GM12878 (cell line): ENCODE measurements at regions not wholly inside any gene's neighbourhood (a gene's known extent, or its start where the extent isn't known, plus 50 kb on each side); places are given as distances from the start of the nearest gene placed in this dataset.

Experiments used
- ATAC-seq: fragments of 200-7000 bp; cut with Tn5 transposase; 3 replicates; pipeline ENCODE4 v1.9.1; 2020; ENCODE audit warnings: mild to moderate bottlenecking, moderate library complexity
- BruUV-seq: library from RNA; stranded (reverse); fragments of 400-500 nt; replicated peaks from 2 replicates; lab custom pipeline; 2021; lab: Mats Ljungman, UMichigan
- CTCF ChIA-PET: fragments of 300-600 bp; sonication (Branson Sonifier 250); formaldehyde crosslinking; extraction: SDS; loops from one replicate; lab custom pipeline; 2021; ENCODE audit warnings: inconsistent platforms; lab: Yijun Ruan, JAX
- POLR2A ChIA-PET: fragments of 350-600 bp; formaldehyde crosslinking; extraction: SDS; loops from one replicate; lab custom pipeline; 2021; ENCODE audit warnings: inconsistent platforms; lab: Charles Lee
- RAD21 ChIA-PET: fragments of 300-600 bp; sonication (Branson Sonifier 250); formaldehyde crosslinking; loops from one replicate; lab custom pipeline; 2023; ENCODE audit warnings: antibody characterized with exemption; ENCODE audit not compliant: unreplicated experiment; lab: Charles Lee
- SMC1A ChIA-PET: fragments of 300-600 bp; sonication (Branson Sonifier 250); formaldehyde crosslinking; loops from one replicate; lab custom pipeline; 2023; ENCODE audit not compliant: unreplicated experiment, uncharacterized antibody; lab: Charles Lee
- DNase-seq: peaks from one replicate; pipeline ENCODE4 v3.0.0-alpha.2; 2011; ENCODE audit warnings: low read depth, low spot score
- FAIRE-seq: peaks from 3 replicates; lab custom pipeline; 2011; peaks lifted over from hg19 to GRCh38; lab: Jason Lieb, UNC
- H2AFZ ChIP-seq: 2 replicates; pipeline ENCODE4 v1.6.0; 2011; ENCODE audit warnings: low read depth, low read length, control low read depth; ENCODE audit not compliant: control insufficient read depth
- H3K27ac ChIP-seq: 2 replicates; pipeline ENCODE4 v1.5.1; 2011; ENCODE audit warnings: control low read depth; ENCODE audit not compliant: control insufficient read depth, insufficient read depth
- H3K27me3 ChIP-seq, 2 experiments: replicated peaks in 1 of 2; 2 replicates each; pipeline versions ENCODE4 v1.6.0 to v1.6.1; 2011; ENCODE audit warnings: low read length in 1 of 2; ENCODE audit not compliant: control insufficient read depth in 2 of 2, insufficient read depth in 2 of 2
- H3K36me3 ChIP-seq, 2 experiments: 2 replicates each; pipeline ENCODE4 v1.5.1; 2011; ENCODE audit warnings: low read length in 1 of 2; ENCODE audit not compliant: control insufficient read depth in 2 of 2, insufficient read depth in 2 of 2
- H3K4me1 ChIP-seq: 2 replicates; pipeline ENCODE4 v1.6.1; 2011; ENCODE audit warnings: mild to moderate bottlenecking, low read length, moderate library complexity, mixed read lengths; ENCODE audit not compliant: control insufficient read depth, insufficient read depth
- H3K4me2 ChIP-seq: 2 replicates; pipeline ENCODE4 v1.6.0; 2011; ENCODE audit warnings: control low read depth; ENCODE audit not compliant: control insufficient read depth, insufficient read depth
- H3K4me3 ChIP-seq: fragments of 200-600 bp; sonication (generic); 2 replicates; pipeline ENCODE4 v1.5.1; 2016
- H3K79me2 ChIP-seq: 2 replicates; pipeline ENCODE4 v1.6.0; 2011; ENCODE audit warnings: low read length; ENCODE audit not compliant: control insufficient read depth, insufficient read depth
- H3K9ac ChIP-seq: 2 replicates; pipeline ENCODE4 v1.8.0; 2011; ENCODE audit warnings: low read length, control low read depth, mixed read lengths; ENCODE audit not compliant: control insufficient read depth, insufficient read depth
- H3K9me3 ChIP-seq: replicated peaks from 3 replicates; pipeline ENCODE4 v1.5.1; 2011; ENCODE audit warnings: mild to moderate bottlenecking, low read length; ENCODE audit not compliant: control insufficient read depth, insufficient read depth
- H4K20me1 ChIP-seq: 2 replicates; pipeline ENCODE4 v1.6.0; 2011; ENCODE audit not compliant: control insufficient read depth, insufficient read depth
- EZH2 ChIP-seq: IDR thresholded peaks from 2 replicates; pipeline ENCODE4 v1.6.1; 2012; ENCODE audit warnings: low read depth, mild to moderate bottlenecking, control low read depth, inconsistent platforms, low read length, borderline replicate concordance; ENCODE audit not compliant: control insufficient read depth
- KLF5 ChIP-seq: fragments of 450-650 bp; IDR thresholded peaks from 2 replicates; pipeline ENCODE4 v1.6.1; 2014; ENCODE audit warnings: mild to moderate bottlenecking; ENCODE audit not compliant: partially characterized antibody
- MEF2B ChIP-seq: fragments of 450-650 bp; IDR thresholded peaks from 2 replicates; pipeline ENCODE4 v1.6.1; 2018; ENCODE audit warnings: mild to moderate bottlenecking, moderate library complexity; ENCODE audit not compliant: partially characterized antibody, poor library complexity, severe bottlenecking
- NR2C1 ChIP-seq: fragments of 450-650 bp; IDR thresholded peaks from 2 replicates; pipeline ENCODE4 v1.6.1; 2017; ENCODE audit warnings: antibody characterized with exemption, mild to moderate bottlenecking, moderate library complexity
- TCF7 ChIP-seq: IDR thresholded peaks from 2 replicates; pipeline ENCODE4 v1.6.1; 2014; ENCODE audit warnings: antibody characterized with exemption, borderline replicate concordance
- whole genome bisulfite sequencing: methylation state at CpG from one replicate; pipeline ENCODE4 v1.1.6; 2016; ENCODE audit warnings: low lambda C conversion rate; ENCODE audit not compliant: insufficient replicate concordance, insufficient coverage; ENCODE audit errors: missing lambda C conversion rate; 5-methylcytosine and 5-hydroxymethylcytosine counted together
- in situ Hi-C: fragments of 300-500 bp; cut with MboI; formaldehyde crosslinking; loops from 9 replicates; pipeline ENCODE4 v1.14.3; 2018; ENCODE audit warnings: mixed read lengths
- intact Hi-C: fragments of 100-400 bp; cut with micrococcal nuclease; formaldehyde crosslinking; loops from one replicate; pipeline ENCODE4 v1.14.2; 2022; ENCODE audit not compliant: unreplicated experiment
- TF ChIP-seq, protein P1 (sequence below): fragments of 450-650 bp; IDR thresholded peaks from 2 replicates; pipeline ENCODE4 v1.6.1; 2017; ENCODE audit warnings: mild to moderate bottlenecking
- TF ChIP-seq, protein P2 (sequence below): IDR thresholded peaks from 2 replicates; pipeline ENCODE4 v1.6.1; 2012; ENCODE audit warnings: low read depth, low read length, improper control_type of control experiment
- TF ChIP-seq, protein P3 (sequence below): fragments of 450-650 bp; formaldehyde crosslinking; IDR thresholded peaks from 2 replicates; pipeline ENCODE4 v1.4.0; 2020; ENCODE audit warnings: mild to moderate bottlenecking, moderate library complexity
- TF ChIP-seq, protein P4 (sequence below): fragments of 450-650 bp; IDR thresholded peaks from 2 replicates; pipeline ENCODE4 v1.6.1; 2014; ENCODE audit warnings: mild to moderate bottlenecking

DNA sequence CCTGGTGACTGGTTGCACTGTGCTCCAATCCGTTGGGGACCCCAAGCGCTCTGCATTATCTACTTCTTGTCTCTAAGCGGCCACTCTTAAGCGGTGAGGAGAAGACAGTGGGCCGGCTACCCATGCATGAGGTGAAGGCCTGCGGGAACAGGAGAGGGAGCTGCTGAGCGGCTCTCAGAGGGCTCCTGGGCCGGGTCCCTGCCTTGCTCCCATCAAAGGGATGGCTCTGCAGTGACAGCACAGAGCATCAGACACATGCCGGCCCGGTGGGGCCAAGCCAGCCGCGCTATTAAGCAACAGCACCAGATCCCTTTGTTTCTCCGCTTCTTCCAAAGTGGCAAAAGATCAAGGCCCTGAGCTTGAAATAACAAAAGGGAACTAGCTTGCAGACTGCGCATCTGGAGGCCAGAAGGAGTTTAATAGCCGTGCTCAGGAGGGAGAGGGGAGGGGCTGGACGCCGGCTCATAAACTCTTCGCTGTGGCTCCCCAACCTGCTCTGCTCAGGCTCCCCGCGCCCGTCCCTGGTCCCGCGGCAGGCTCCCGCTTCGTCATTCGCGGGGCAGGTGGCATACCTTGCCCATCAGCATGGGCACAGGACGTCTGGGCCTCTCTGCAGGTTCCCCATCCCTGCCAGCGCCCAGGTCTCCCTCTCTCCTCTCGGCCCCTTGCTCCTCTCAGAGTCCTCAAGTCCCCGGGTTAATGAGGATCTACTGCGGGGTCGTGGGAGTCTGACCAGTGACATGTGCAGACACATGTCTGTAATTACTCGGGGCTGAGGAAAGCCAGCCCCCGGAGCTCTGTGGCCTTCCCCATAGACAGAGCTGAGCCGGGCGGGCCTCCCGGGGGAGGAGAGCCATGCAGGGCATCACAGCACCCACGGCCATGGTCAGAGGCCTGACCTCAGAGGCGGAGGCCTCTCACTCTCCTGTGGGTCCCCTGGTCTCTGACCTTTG lies 96.7 kb downstream of the ASB1 start:
- Histone ChIP-seq H3K4me2 (no peak overlapping the region), H3K27ac (no peak overlapping the region), H2AFZ (no peak overlapping the region), H3K4me3 (no peak overlapping the region), H4K20me1 (no peaks in the 10 kb centered on the region)
- no TSS peak for BruUV-seq
- ChIA-PET POLR2A (no interaction called here), SMC1A (no interaction called here), CTCF (no interaction called here)
- intact Hi-C loops = no loop called here
- TF ChIP-seq TCF7 (no peak), KLF5 (no peak), MEF2B (no peak), EZH2 (no peak), NR2C1 (no peak)
- TF ChIP-seq, protein P1, sequence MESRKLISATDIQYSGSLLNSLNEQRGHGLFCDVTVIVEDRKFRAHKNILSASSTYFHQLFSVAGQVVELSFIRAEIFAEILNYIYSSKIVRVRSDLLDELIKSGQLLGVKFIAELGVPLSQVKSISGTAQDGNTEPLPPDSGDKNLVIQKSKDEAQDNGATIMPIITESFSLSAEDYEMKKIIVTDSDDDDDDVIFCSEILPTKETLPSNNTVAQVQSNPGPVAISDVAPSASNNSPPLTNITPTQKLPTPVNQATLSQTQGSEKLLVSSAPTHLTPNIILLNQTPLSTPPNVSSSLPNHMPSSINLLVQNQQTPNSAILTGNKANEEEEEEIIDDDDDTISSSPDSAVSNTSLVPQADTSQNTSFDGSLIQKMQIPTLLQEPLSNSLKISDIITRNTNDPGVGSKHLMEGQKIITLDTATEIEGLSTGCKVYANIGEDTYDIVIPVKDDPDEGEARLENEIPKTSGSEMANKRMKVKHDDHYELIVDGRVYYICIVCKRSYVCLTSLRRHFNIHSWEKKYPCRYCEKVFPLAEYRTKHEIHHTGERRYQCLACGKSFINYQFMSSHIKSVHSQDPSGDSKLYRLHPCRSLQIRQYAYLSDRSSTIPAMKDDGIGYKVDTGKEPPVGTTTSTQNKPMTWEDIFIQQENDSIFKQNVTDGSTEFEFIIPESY = no peak
- TF ChIP-seq, protein P2, sequence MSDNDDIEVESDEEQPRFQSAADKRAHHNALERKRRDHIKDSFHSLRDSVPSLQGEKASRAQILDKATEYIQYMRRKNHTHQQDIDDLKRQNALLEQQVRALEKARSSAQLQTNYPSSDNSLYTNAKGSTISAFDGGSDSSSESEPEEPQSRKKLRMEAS = no peak
- TF ChIP-seq, protein P3, sequence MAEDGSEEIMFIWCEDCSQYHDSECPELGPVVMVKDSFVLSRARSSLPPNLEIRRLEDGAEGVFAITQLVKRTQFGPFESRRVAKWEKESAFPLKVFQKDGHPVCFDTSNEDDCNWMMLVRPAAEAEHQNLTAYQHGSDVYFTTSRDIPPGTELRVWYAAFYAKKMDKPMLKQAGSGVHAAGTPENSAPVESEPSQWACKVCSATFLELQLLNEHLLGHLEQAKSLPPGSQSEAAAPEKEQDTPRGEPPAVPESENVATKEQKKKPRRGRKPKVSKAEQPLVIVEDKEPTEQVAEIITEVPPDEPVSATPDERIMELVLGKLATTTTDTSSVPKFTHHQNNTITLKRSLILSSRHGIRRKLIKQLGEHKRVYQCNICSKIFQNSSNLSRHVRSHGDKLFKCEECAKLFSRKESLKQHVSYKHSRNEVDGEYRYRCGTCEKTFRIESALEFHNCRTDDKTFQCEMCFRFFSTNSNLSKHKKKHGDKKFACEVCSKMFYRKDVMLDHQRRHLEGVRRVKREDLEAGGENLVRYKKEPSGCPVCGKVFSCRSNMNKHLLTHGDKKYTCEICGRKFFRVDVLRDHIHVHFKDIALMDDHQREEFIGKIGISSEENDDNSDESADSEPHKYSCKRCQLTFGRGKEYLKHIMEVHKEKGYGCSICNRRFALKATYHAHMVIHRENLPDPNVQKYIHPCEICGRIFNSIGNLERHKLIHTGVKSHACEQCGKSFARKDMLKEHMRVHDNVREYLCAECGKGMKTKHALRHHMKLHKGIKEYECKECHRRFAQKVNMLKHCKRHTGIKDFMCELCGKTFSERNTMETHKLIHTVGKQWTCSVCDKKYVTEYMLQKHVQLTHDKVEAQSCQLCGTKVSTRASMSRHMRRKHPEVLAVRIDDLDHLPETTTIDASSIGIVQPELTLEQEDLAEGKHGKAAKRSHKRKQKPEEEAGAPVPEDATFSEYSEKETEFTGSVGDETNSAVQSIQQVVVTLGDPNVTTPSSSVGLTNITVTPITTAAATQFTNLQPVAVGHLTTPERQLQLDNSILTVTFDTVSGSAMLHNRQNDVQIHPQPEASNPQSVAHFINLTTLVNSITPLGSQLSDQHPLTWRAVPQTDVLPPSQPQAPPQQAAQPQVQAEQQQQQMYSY (CRISPR knock-in tag) = no peak
- TF ChIP-seq, protein P4, sequence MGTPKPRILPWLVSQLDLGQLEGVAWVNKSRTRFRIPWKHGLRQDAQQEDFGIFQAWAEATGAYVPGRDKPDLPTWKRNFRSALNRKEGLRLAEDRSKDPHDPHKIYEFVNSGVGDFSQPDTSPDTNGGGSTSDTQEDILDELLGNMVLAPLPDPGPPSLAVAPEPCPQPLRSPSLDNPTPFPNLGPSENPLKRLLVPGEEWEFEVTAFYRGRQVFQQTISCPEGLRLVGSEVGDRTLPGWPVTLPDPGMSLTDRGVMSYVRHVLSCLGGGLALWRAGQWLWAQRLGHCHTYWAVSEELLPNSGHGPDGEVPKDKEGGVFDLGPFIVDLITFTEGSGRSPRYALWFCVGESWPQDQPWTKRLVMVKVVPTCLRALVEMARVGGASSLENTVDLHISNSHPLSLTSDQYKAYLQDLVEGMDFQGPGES = no peak
- TF ChIP-seq, all 136 proteins: peak for 0
- peaks cover 0 to 8% of the 10 kb centered on the region in 2 experiments; a peak in 1 of 4 replicates for H3K27me3 ChIP-seq
- no peaks in the 10 kb centered on the region for H3K79me2 ChIP-seq
- no peaks in the 10 kb centered on the region; the same call in 2 of the 3 replicates for H3K9me3 ChIP-seq
- in situ Hi-C loops = no loop called here
- no peak for FAIRE-seq
- RAD21 ChIA-PET = no interaction called here
- DNase-seq = no peak
- no peaks in the 10 kb centered on the region for H3K4me1 ChIP-seq
- H3K36me3 ChIP-seq = no peaks in the 10 kb centered on the region
- 37% methylated on average over 35 of the region's 40 CpGs for WGBS
- no peak overlapping the region for H3K9ac ChIP-seq
- no peak for ATAC-seq
